Upper lobe of right lung (tissue), 1 donor: ENCODE measurements at regions not wholly inside any gene's neighbourhood (a gene's known extent, or its start where the extent isn't known, plus 50 kb on each side); places are given as distances from the start of the nearest gene placed in this dataset.

ENCODE experiments used
- ATAC-seq: fragments of 200-7000 bp; cut with Tn5 transposase; one replicate; pipeline ENCODE4 v1.9.1; 2020; ENCODE audit warnings: mild to moderate bottlenecking, moderate library complexity
- DNase-seq: peaks from one replicate; pipeline ENCODE4 v3.0.0-alpha.2; 2020
- H3K27ac ChIP-seq: fragments of 200-600 bp; one replicate; pipeline ENCODE4 v1.8.0; 2022
- H3K27me3 ChIP-seq: fragments of 200-600 bp; one replicate; pipeline ENCODE4 v1.8.0; 2022; ENCODE audit warnings: mild to moderate bottlenecking
- H3K36me3 ChIP-seq: fragments of 200-600 bp; one replicate; pipeline ENCODE4 v1.8.0; 2022
- H3K4me1 ChIP-seq: fragments of 200-600 bp; one replicate; pipeline ENCODE4 v1.8.0; 2022
- H3K4me3 ChIP-seq: fragments of 200-600 bp; one replicate; pipeline ENCODE4 v1.8.0; 2022; ENCODE audit warnings: mild to moderate bottlenecking
- H3K9me3 ChIP-seq: fragments of 200-600 bp; one replicate; pipeline ENCODE4 v1.8.0; 2022
- CTCF ChIP-seq: fragments of 200-600 bp; IDR thresholded peaks from one replicate; pipeline ENCODE4 v1.8.0; 2022; ENCODE audit warnings: antibody characterized with exemption
- intact Hi-C: fragments of 100-400 bp; cut with DNase I; formaldehyde crosslinking; loops from one replicate; pipeline ENCODE4 v1.11.0; 2022
- donor health status: DM: no; HTN: yes; CAD: no; lungs with severe emphysema.

GRCh38 chr6:105815661-105816555, 270.2 kb upstream of the PRDM1 start:
- intact Hi-C loops, result no loop called here
- Histone ChIP-seq H3K9me3 (no peaks in the 10 kb centered on the region), H3K27ac (no peak overlapping the region), H3K27me3 (peaks cover 5% of the 10 kb centered on the region), H3K36me3 (no peaks in the 10 kb centered on the region), H3K4me3 (no peak overlapping the region), H3K4me1 (no peaks in the 10 kb centered on the region)
- no peak for TF ChIP-seq CTCF
- no peak for DNase-seq
- ATAC-seq, result no peak

GRCh38 chr6:105814745-105815536, 271.2 kb upstream of the PRDM1 start:
- intact Hi-C loops, result no loop called here
- TF ChIP-seq CTCF, result no peak
- no peaks in the 10 kb centered on the region for H3K36me3 ChIP-seq
- H3K4me3 ChIP-seq, result no peak overlapping the region
- no peak overlapping the region for H3K27ac ChIP-seq
- H3K4me1 ChIP-seq, result peaks cover 5% of the 10 kb centered on the region
- DNase-seq, result no peak
- H3K27me3 ChIP-seq, result peaks cover 5% of the 10 kb centered on the region
- ATAC-seq, result no peak
- no peaks in the 10 kb centered on the region for H3K9me3 ChIP-seq

- Histone ChIP-seq H3K27me3 (peaks cover 5% of the 10 kb centered on the region), H3K36me3 (no peaks in the 10 kb centered on the region), H3K9me3 (no peaks in the 10 kb centered on the region), H3K27ac (no peak overlapping the region), H3K4me1 (peaks cover 12% of the 10 kb centered on the region), H3K4me3 (no peak overlapping the region)
- DNase-seq, result no peak
- no peak for ATAC-seq
- intact Hi-C loops, result no loop called here
- no peak for TF ChIP-seq CTCF
These were observed 275.1 kb upstream of the PRDM1 start for GRCh38 chr6:105810922-105811482.

GRCh38 chr6:105810105-105810921, 275.8 kb upstream of the PRDM1 start:
- DNase-seq, result no peak
- no peak overlapping the region for H3K27ac ChIP-seq
- peaks cover 5% of the 10 kb centered on the region for H3K27me3 ChIP-seq
- ATAC-seq, result peak; percentile 86
- H3K9me3 ChIP-seq, result no peaks in the 10 kb centered on the region
- H3K4me3 ChIP-seq, result no peak overlapping the region
- no peak for TF ChIP-seq CTCF
- intact Hi-C loops, result no loop called here
- peaks cover 12% of the 10 kb centered on the region for H3K4me1 ChIP-seq
- no peaks in the 10 kb centered on the region for H3K36me3 ChIP-seq

- no peak overlapping the region for H3K27ac ChIP-seq
- H3K36me3 ChIP-seq, result no peaks in the 10 kb centered on the region
- DNase-seq (no peak), ATAC-seq (no peak)
- H3K27me3 ChIP-seq, result peaks cover 5% of the 10 kb centered on the region
- peaks cover 12% of the 10 kb centered on the region for H3K4me1 ChIP-seq
- H3K4me3 ChIP-seq, result no peak overlapping the region
- TF ChIP-seq CTCF, result no peak
- intact Hi-C loops, result no loop called here
- H3K9me3 ChIP-seq, result no peaks in the 10 kb centered on the region
These were observed 277.6 kb upstream of the PRDM1 start for GRCh38 chr6:105808571-105808970.
